ENCODE measurements at regions not wholly inside any gene's neighbourhood (a gene's known extent, or its start where the extent isn't known, plus 50 kb on each side); places are given as distances from the start of the nearest gene placed in this dataset.

GRCh38 chr12:42766026-42766425 lies 176.5 kb upstream of the PRICKLE1 start:
- TF ChIP-seq CTCF (IDR thresholded peaks at IDR 0.05 in 4 of 5, conservative IDR thresholded peaks at IDR 0.05 in 1 of 5), result no peak
- no peak for TF ChIP-seq POLR2A (IDR thresholded peaks at IDR 0.05)
